HG03064 (cell line): ENCODE measurements at regions not wholly inside any gene's neighbourhood (a gene's known extent, or its start where the extent isn't known, plus 50 kb on each side); places are given as distances from the start of the nearest gene placed in this dataset.

ENCODE experiments used
- ATAC-seq: cut with Tn5 transposase; IDR thresholded peaks from one replicate; pipeline ENCODE4 v1.9.1; 2021; ENCODE audit warnings: low read depth; ENCODE audit not compliant: unreplicated experiment

- ATAC-seq = no peak
These were observed 569.8 kb upstream of the MEX3C start for GRCh38 chr18:51767293-51767692.

GRCh38 chr18:51778115-51778514 lies 561.9 kb upstream of the DCC start:
- no peak for ATAC-seq

- ATAC-seq = no peak
These were observed 550.1 kb upstream of the DCC start for GRCh38 chr18:51789871-51790270.

GRCh38 chr18:51801514-51801913 lies 538.5 kb upstream of the DCC start:
- ATAC-seq = no peak

- no peak for ATAC-seq
These were observed 537.2 kb upstream of the DCC start for GRCh38 chr18:51802569-51803428.

- ATAC-seq = no peak
These were observed 532.7 kb upstream of the DCC start for GRCh38 chr18:51807336-51807735.

DNA sequence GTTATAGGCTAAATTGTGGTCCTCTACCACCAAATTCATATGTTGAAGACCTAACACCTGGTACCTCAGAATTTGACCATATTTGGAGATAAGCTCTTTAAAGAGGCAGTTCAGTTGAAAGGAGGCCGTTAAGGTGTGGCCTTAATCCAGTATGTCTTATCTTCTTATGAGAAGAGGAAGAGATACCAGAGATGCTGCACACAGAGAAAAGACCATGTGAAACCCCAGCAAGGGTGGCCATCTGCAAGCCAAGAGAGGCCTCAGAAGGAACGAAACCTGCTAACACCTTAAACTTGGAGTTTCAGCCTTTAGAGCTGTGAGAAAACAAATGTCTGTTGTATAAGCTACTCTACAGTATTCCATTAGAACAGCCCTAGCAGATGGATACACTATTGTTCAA lies 528.1 kb upstream of the DCC start:
- ATAC-seq = no peak

DNA sequence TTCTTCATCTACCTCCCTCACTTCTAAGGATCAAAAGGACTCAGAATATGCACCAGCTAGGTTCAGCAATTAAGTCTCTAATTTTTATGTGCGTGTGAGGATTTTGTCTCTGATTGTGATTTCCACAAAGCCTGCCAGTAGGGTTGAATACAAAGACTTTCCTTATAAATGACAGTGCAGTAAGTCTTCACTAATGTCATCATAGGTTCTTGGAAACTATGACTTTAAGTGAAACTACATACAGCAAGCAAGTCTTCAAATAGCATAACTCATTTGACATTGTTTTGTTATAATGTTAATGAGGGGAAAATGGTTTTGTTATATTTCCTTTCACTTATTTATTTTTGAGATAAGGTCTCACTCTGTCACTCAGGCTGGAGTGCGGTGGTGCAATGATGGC lies 526.3 kb upstream of the DCC start:
- no peak for ATAC-seq

GRCh38 chr18:51821610-51822009 lies 518.4 kb upstream of the DCC start:
- no peak for ATAC-seq

- no peak for ATAC-seq
These were observed 515.3 kb upstream of the DCC start for GRCh38 chr18:51824746-51825145.

DNA sequence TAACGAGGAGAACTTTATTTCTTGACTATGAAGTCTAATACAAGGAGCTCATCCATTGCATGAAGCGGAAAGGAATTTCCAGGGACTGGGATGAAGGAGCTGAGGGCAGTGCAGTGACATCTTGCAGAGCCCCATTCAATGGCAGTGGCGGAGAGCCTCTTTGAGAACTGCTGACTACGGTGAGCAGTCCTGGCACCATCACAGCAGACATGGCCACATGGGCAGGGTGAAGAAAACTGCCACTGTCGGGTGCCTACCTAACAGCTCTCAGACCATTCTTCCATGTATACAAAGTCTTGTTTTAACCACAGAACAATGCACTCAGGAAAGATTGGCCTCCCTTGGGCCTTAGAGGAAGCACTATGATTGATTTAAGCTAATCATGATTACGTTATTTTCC lies 506.1 kb upstream of the DCC start:
- ATAC-seq = no peak

DNA sequence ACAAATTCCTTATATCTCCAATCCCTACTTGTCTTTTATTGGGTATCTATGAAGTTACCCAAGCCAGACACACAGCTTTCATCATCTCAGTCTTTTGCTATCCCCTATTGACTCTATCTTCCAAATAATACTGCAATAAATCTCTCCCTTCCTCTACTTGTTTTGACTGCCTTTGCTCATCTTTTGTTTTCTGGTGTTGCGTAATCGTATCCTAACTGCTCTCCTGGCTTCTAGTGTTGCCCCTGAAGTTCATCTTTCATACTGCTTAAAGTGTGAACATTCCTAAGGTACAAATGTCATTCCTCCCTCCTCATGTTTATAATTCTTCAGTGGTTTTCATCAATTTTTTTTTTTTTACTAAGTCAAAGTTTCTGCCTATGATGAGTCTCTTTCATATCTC lies 491.3 kb upstream of the DCC start:
- ATAC-seq = no peak

DNA sequence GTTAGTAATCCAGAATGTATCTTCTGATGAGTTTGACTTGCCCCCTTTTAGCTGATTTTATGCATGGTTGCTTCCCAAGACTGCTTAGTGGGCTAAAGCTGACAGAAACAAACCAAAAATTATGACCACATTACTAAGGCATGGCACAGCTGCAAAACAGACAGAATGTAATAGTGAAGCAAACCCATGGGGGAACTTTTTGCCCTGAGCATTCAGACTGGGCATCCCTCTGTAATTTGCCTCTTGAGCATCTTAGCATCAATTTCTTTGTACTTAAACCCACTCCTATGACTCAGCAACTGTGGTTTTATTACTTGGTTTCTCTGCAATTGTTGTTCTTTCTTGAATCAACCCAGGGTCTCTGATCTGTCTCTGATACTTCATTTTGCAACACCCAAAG lies 487.3 kb upstream of the DCC start:
- ATAC-seq = no peak

- no peak for ATAC-seq
These were observed 482.0 kb upstream of the DCC start for GRCh38 chr18:51857989-51858388.

- ATAC-seq = no peak
These were observed 479.0 kb upstream of the DCC start for GRCh38 chr18:51861046-51861445.

- ATAC-seq = no peak
These were observed 477.8 kb upstream of the DCC start for GRCh38 chr18:51862051-51862715.

DNA sequence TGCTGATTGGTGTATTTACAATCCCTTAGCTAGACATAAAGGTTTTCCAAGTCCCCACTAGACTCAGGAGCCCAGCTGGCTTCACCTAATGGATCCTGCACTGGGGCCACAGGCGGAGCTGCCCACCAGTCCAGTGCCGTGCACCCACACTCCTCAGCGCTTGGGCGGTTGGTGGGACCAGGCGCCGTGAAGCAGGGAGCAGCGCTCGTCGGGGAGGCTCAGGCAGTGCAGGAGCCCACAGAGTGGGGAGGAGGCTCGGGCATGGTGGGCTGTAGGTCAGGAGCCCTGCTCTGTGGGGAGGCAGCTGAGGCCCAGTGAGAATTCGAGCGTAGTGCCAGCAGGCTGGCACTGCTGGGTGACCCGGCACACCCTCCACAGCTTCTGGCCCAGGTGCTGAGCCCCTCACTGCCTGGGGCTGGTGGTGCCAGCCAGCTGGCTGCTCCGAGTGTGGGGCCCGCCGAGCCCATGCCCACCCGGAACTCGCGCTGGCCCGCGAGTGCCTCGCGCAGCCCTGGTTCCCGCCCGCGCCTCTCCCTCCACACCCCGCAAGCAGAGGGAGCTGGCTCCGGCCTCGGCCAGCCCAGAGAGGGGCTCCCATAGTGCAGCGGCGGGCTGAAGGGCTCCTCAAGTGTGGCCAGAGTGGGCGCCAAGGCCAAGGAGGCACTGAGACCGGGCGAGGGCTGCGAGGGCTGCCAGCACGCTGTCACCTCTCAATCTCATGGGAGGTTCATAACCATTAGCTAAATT lies 475.6 kb upstream of the DCC start:
- no peak for ATAC-seq

GRCh38 chr18:51865538-51865937 lies 474.5 kb upstream of the DCC start:
- ATAC-seq = no peak

- ATAC-seq = no peak
These were observed 472.2 kb upstream of the DCC start for GRCh38 chr18:51867767-51868166.

DNA sequence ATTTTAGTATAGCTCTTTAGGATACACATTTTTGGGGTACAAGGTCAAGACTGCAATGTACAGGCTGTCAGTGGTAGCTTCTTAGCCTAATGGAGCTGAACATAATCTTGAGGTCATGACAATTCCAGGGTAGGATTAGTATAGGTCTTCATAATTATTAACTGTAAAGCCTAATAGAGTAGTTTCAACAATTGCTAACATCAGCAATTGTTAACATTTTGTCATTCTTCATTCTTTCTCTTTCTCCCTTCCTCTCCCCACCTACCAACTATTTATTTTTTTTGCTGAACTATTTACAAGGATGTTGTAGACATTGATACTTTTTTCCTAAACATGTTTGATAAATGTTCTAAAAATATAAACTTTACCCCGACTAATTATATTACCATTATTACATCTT lies 461.3 kb upstream of the DCC start:
- ATAC-seq = no peak

GRCh38 chr18:51879329-51879728 lies 460.7 kb upstream of the DCC start:
- ATAC-seq = no peak
